Skeletal muscle satellite cell (primary cell): ENCODE measurements at regions not wholly inside any gene's neighbourhood (a gene's known extent, or its start where the extent isn't known, plus 50 kb on each side); places are given as distances from the start of the nearest gene placed in this dataset.
"Not testable (repeated sequence)": the region's sequence is repeated elsewhere in the genome, so short reads cannot be mapped to it uniquely, and the experiment has no call there.

ENCODE experiments used
- H3K27me3 ChIP-seq: 2 replicates; pipeline ENCODE4 v1.7.0; 2013; ENCODE audit warnings: low read length; ENCODE audit not compliant: control insufficient read depth, insufficient read depth
- H3K36me3 ChIP-seq: 2 replicates; pipeline ENCODE4 v1.7.0; 2013; ENCODE audit warnings: mild to moderate bottlenecking, control low read depth, low read length; ENCODE audit not compliant: insufficient read depth
- H3K4me1 ChIP-seq: 2 replicates; pipeline ENCODE4 v1.7.0; 2013; ENCODE audit warnings: low read length; ENCODE audit not compliant: control insufficient read depth, insufficient read depth
- H3K4me2 ChIP-seq: 2 replicates; pipeline ENCODE4 v1.7.0; 2013; ENCODE audit warnings: mild to moderate bottlenecking, low read length
- H3K4me3 ChIP-seq: 2 replicates; pipeline ENCODE4 v1.7.0; 2013; ENCODE audit warnings: low read length
- H3K9ac ChIP-seq: 2 replicates; pipeline ENCODE4 v1.7.0; 2013; ENCODE audit warnings: mild to moderate bottlenecking, low read depth, low read length, moderate library complexity
- H3K9me3 ChIP-seq: replicated peaks from 2 replicates; pipeline ENCODE4 v1.7.0; 2013; ENCODE audit warnings: mild to moderate bottlenecking, control low read depth, low read length

DNA sequence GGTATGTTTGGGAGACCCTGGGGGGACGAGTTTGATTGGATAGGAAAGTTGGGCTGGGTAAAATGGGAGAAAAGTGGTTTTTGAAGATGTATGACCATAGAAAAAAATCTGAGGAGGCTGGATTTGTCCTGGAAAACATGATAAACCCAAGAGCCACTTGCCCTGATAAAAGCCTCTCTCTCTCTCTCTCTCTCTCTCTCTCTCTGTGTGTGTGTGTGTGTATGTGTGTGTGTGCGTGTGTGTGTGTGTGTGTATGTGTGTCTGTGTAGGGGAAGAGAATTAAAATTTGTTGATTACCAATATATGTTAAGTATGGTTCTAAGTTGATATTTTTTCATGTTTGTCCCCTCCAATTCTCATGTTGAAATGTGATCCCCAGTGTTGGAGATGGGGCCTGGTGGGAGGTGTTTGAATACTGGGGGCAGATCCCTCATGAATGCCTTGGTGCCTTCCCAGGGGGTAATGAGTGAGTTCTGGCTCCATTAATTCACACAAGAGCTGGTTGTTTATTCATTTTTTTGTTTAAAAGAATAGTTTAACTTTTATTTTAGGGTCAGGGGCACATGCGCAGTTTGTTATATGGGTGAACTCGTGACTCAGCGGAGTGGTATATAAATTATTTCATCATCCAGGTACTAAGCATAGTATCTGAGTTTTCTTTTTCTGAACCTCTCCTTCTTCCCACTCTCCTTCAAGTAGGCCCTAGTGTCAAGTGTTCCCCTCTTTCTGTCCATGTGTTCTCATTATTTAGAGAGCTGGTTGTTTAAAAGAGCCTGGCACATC, 208.8 kb downstream of the TFAP2B start:
- H3K4me1 ChIP-seq = peaks cover 48% of the 10 kb centered on the region
- no peak overlapping the region for H3K4me2 ChIP-seq
- no peaks in the 10 kb centered on the region for H3K36me3 ChIP-seq
- no peak overlapping the region for H3K4me3 ChIP-seq
- H3K9me3 ChIP-seq = no peaks in the 10 kb centered on the region
- H3K9ac ChIP-seq = no peak overlapping the region
- H3K27me3 ChIP-seq = no peaks in the 10 kb centered on the region

DNA sequence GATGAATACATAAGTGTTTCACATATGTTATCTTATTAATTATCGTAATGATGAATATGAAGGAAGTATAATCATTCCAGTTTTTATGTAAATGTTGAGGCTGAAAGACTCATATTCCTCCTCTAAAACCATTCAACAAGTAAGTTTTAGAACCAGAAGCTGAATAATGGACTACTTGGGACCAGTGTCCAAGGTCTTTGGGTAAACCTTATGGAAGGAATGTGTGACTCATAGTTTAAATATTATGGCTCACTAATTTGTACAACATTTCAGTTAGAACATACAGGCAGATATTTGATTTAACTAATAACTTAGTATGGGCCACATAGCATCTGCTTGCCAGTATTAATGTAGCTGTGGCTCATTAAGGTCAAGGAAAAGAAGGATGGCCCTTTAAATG, 209.6 kb downstream of the TFAP2B start:
- H3K9ac ChIP-seq = no peak overlapping the region
- no peak overlapping the region for H3K4me2 ChIP-seq
- peaks cover 48% of the 10 kb centered on the region for H3K4me1 ChIP-seq
- H3K27me3 ChIP-seq = no peaks in the 10 kb centered on the region
- no peak overlapping the region for H3K4me3 ChIP-seq
- no peaks in the 10 kb centered on the region for H3K36me3 ChIP-seq
- no peaks in the 10 kb centered on the region for H3K9me3 ChIP-seq

DNA sequence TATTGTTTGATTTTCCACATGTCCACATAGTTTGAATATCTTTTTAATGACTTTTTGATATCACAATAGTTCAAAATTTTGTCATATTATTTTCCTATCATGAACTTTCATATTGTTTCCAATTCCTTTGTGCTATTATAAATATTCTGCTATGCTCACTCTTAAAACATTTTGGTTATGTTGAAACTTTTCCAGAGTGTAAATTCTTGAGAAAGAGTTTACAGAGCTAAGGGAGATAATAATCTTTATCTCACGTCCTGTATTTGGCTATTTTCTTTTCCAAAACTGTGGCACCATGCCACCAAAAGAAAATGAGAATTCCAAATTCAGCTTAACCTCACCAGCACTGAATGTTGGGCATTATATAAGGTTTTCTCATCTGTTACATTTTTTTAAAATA, 210.9 kb downstream of the TFAP2B start:
- no peak overlapping the region for H3K4me2 ChIP-seq
- no peaks in the 10 kb centered on the region for H3K9me3 ChIP-seq
- H3K27me3 ChIP-seq = no peaks in the 10 kb centered on the region
- no peaks in the 10 kb centered on the region for H3K36me3 ChIP-seq
- H3K4me3 ChIP-seq = no peak overlapping the region
- H3K9ac ChIP-seq = peak overlapping the region; percentile 18
- peaks cover 44% of the 10 kb centered on the region for H3K4me1 ChIP-seq

DNA sequence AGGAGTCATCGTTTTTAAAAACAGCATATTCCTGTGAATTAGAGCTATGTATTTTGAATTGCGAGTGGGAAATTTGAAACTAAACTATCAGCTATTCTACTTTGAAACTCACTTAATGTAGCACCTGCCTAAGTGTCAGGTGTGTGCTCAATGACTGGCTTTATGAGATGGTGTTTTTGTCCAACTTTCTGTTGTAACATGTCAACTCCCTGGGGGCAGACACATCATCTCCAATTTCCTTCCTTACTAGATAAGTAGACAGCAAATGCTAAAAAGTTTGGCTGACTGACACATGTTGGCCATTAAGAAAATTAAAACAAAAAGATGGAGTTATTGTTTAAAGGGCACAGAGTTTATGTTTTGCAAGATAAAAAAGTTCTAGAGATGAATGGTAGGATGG, 226.9 kb downstream of the TFAP2B start:
- Histone ChIP-seq H3K27me3 (no peaks in the 10 kb centered on the region), H3K36me3 (no peaks in the 10 kb centered on the region), H3K4me1 (no peaks in the 10 kb centered on the region), H3K4me2 (no peak overlapping the region), H3K9ac (no peak overlapping the region), H3K9me3 (no peaks in the 10 kb centered on the region), H3K4me3 (no peak overlapping the region)

DNA sequence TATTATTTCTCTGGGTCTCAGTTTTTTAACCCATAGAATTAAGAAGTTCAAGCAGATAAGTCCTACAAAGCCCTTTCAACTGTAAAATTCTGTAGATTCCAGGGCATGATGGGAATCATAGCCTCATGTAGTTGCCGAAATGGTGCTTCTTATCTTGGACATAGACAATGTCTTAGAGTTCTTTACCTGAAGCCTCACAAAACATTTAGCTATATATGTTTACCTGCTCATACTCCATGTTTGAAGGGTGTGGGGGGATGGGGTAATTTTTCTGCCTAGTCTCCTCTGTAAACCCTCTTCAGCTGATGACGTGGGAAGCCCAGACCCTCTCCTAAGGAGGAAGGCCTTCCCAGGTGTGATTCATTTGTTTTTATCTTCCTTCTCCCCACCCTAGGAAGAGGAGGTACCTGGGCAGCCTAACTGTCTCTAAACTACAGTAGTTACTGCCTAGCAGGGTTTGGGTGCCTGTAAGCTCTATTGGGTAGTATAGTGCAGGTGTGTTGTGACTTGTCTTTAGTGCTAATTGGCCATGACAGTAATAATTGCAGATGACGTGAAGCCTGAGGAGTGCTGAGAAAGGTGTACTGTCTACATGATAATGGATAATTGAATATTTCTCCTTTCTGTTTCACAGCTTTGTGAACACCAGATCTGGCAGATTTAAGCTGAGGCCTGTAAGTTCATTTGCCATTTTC, 230.8 kb downstream of the TFAP2B start:
- no peak overlapping the region for H3K9ac ChIP-seq
- H3K27me3 ChIP-seq = no peaks in the 10 kb centered on the region
- H3K4me1 ChIP-seq = no peaks in the 10 kb centered on the region
- H3K9me3 ChIP-seq = no peaks in the 10 kb centered on the region
- no peak overlapping the region for H3K4me2 ChIP-seq
- no peaks in the 10 kb centered on the region for H3K36me3 ChIP-seq
- no peak overlapping the region for H3K4me3 ChIP-seq

DNA sequence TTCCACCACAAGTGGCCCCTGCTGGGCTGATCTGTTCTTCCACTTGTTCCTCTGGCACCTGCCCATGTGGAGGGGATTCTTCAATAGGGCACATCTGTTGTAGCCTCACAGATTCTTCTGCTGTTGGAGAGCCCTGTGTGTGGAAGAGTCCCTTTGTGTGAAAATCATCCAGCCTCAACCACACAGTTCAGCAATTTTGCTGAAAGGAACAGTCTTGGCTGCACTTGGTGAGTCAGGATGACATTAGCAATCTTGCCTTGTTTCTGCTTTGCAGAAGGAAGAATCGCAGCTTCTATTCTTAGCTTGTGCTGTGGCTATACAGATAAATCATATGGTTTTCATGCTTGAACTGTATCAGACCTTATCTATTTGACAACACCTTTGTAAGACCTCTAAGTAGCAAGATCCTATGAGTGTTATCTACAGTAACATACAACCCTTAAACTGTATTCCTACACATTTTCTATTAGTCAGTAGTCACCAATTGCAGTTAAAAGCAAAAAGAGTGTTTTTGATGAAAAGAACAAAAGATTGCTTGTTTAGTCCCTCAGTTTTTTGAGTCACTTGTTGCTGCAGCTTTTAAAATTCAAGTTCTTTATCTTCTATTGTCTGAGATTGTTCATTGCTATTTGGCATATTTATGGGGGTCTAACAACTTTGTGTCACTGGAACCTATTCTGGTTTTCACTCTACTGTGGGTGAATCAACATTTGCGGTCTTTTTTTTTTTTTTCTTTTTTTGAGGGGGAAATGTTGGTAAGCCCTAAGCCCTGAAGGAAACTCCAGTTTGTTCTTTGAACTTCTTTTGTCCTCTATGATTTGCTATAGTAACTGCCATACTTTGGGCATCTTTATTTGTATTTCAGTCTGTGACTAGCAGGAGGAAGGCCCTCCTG, 231.6 kb downstream of the TFAP2B start:
- no peak overlapping the region for H3K9ac ChIP-seq
- no peaks in the 10 kb centered on the region for H3K4me1 ChIP-seq
- no peaks in the 10 kb centered on the region for H3K27me3 ChIP-seq
- no peak overlapping the region for H3K4me3 ChIP-seq
- no peaks in the 10 kb centered on the region for H3K9me3 ChIP-seq
- H3K36me3 ChIP-seq = no peaks in the 10 kb centered on the region
- no peak overlapping the region for H3K4me2 ChIP-seq

DNA sequence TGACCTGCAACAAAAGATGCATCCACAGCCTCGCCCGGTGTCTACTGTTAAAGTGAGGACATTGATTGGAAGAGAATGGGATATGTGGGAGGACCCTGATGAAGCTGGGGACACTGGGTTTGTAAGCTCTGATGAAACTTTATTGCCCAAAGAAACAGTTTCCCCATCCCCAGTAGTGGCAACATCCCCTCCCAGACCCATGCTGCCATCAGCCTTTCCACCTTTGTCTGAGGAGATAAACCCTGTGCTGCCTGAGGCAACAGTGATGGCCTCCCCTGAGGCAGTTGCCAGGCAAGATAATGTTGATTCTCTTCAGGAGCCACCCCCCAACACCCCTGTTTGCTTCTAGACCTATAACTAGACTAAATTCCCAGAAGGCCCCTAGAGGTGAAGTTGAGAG, 234.0 kb downstream of the TFAP2B start:
- not testable (repeated sequence) for H3K9ac ChIP-seq

DNA sequence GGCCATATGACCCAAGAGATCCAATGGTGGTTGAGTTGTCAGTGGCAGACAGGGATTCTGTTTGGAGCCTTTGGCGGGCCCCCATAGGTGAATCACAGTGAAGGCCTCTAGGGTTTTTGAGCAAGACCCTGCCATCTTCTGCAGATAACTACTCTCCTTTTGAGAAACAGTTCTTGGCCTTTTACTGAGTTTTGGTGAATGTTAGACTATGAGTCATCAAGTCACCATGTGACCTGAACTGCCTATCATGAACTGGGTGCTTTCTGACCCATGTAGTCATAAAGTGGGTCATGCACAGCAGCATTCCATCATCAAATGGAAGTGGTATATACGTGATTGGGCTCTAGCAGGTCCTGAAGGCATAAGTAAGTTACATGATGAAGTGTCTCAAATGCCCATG, 236.6 kb downstream of the TFAP2B start:
- H3K36me3 ChIP-seq, H3K4me1 ChIP-seq, H3K27me3 ChIP-seq, H3K9me3 ChIP-seq, H3K9ac ChIP-seq, H3K4me3 ChIP-seq, H3K4me2 ChIP-seq: not testable (repeated sequence)

More for the DNA sequence above, 234.0 kb downstream of the TFAP2B start:
- H3K4me2 ChIP-seq, H3K9me3 ChIP-seq, H3K36me3 ChIP-seq, H3K4me3 ChIP-seq, H3K4me1 ChIP-seq, H3K27me3 ChIP-seq: not testable (repeated sequence)

DNA sequence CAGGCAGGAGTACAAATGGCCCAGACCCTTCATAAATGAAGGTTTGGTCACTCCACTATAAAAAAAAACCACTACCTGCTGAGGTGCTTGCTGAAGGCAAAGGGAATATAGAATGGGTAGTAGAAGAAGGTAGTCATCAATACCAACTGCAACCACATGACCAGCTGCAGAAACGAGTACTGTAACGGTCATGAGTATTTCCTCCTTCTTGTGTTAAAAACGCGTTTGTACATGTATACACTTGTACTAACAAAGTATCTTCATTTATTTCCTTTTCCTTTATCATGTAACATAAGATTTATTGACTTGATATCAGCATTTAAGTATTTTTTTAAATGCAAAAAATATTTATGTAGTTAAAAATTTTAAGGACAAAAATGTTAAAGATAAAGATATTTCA, 238.6 kb downstream of the TFAP2B start:
- Histone ChIP-seq H3K9me3 (no peaks in the 10 kb centered on the region), H3K36me3 (no peaks in the 10 kb centered on the region)

DNA sequence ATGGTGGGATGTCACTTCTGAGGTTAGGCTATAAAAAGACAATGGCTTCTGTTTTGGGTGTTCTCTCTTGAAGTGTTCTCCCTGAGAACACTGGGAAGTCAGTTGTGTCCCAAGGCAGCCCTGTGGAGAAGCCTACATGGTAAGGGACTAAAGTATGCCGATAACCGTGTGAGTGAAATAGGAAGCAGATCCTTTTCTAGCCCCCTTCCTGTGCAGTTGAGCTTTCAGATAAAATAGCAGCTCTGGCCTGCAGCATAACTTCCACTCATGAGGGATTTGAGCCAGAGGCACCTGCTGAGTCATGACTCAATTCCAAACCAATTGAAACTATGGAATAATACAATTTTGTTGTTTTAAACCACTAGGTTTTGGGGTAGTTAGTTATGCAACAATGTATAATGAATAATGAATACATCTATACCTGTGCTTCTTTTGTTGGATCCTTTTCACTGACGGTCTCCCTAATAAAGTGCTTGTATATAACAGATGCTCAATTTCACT, 241.6 kb downstream of the TFAP2B start:
- Histone ChIP-seq H3K4me2 (no peak overlapping the region), H3K9me3 (no peaks in the 10 kb centered on the region), H3K27me3 (no peaks in the 10 kb centered on the region), H3K9ac (no peak overlapping the region), H3K4me1 (no peaks in the 10 kb centered on the region), H3K36me3 (no peaks in the 10 kb centered on the region), H3K4me3 (no peak overlapping the region)

More for the DNA sequence above, 238.6 kb downstream of the TFAP2B start:
- Histone ChIP-seq H3K27me3 (no peaks in the 10 kb centered on the region), H3K4me1 (no peaks in the 10 kb centered on the region), H3K9ac (no peak overlapping the region), H3K4me2 (no peak overlapping the region), H3K4me3 (no peak overlapping the region)

DNA sequence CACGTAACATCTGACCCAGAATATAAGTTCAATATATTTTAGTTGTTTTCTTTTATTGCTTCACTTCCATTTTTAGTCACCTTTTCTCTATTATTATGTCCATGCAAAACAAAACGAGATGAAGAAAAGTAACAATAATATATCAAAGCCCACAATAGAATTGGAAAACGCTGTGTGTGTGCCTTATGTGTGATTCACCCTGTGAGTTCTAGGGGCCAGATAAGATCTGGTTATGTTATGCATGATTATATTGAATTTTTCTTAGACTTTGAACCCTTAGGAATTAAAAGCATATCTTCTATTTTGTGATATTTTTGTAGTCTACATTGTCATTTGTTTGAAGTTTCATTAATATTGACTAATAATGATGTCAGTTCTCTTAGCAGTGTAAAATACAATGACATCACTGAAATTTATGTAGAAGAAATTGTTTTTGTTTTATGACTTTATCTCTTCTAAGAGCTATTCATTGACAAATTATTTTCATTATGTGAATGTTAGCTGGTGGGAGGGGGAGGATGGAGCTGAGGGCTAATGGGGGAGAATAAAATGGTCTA, 243.6 kb downstream of the TFAP2B start:
- Histone ChIP-seq H3K4me3 (no peak overlapping the region), H3K4me1 (no peaks in the 10 kb centered on the region), H3K4me2 (no peak overlapping the region), H3K9me3 (no peaks in the 10 kb centered on the region), H3K27me3 (no peaks in the 10 kb centered on the region), H3K36me3 (no peaks in the 10 kb centered on the region), H3K9ac (no peak overlapping the region)
